Stimulated activated naive CD8-positive, alpha-beta T cell treated with anti-CD3 and anti-CD28 coated beads, Interleukin-15, Interleukin-2, amounts not matched to agents 100 ng/mL and 50 ng/mL, for 24 hours (primary cell): ENCODE measurements at regions not wholly inside any gene's neighbourhood (a gene's known extent, or its start where the extent isn't known, plus 50 kb on each side); places are given as distances from the start of the nearest gene placed in this dataset.

Source experiments
- H3K27ac Mint-ChIP-seq: one replicate; pipeline ENCODE4 v1.8.0; 2021; ENCODE audit warnings: mild to moderate bottlenecking, mixed read lengths
- H3K27me3 Mint-ChIP-seq: one replicate; pipeline ENCODE4 v1.8.0; 2021; ENCODE audit warnings: mixed read lengths
- H3K36me3 Mint-ChIP-seq: one replicate; pipeline ENCODE4 v1.8.0; 2021; ENCODE audit warnings: low read depth, mixed read lengths
- H3K4me1 Mint-ChIP-seq: one replicate; pipeline ENCODE4 v1.8.0; 2021; ENCODE audit warnings: low read depth, mixed read lengths
- H3K4me3 Mint-ChIP-seq: one replicate; pipeline ENCODE4 v1.8.0; 2021; ENCODE audit warnings: mild to moderate bottlenecking, mixed read lengths
- H3K9me3 Mint-ChIP-seq: one replicate; pipeline ENCODE4 v1.8.0; 2021; ENCODE audit warnings: mixed read lengths

GRCh38 chr1:38559446-38560165 lies 300.0 kb downstream of the RRAGC start:
- peaks cover 27% of the 10 kb centered on the region for H3K27me3 Mint-ChIP-seq
- H3K4me1 Mint-ChIP-seq: peaks cover 73% of the 10 kb centered on the region
- H3K36me3 Mint-ChIP-seq: no peaks in the 10 kb centered on the region
- peak overlapping the region; percentile 71 for H3K4me3 Mint-ChIP-seq
- H3K27ac Mint-ChIP-seq: peak overlapping the region; percentile 88
- H3K9me3 Mint-ChIP-seq: no peaks in the 10 kb centered on the region

- peak overlapping the region; percentile 71 for H3K4me3 Mint-ChIP-seq
- peak overlapping the region; percentile 88 for H3K27ac Mint-ChIP-seq
- H3K27me3 Mint-ChIP-seq: peaks cover 19% of the 10 kb centered on the region
- H3K4me1 Mint-ChIP-seq: peaks cover 65% of the 10 kb centered on the region
- no peaks in the 10 kb centered on the region for H3K9me3 Mint-ChIP-seq
- no peaks in the 10 kb centered on the region for H3K36me3 Mint-ChIP-seq
Measured at GRCh38 chr1:38558500-38559445, 300.8 kb downstream of the RRAGC start.

GRCh38 chr1:38558055-38558454 lies 301.5 kb downstream of the RRAGC start:
- H3K27me3 Mint-ChIP-seq: peaks cover 17% of the 10 kb centered on the region
- peaks cover 60% of the 10 kb centered on the region for H3K4me1 Mint-ChIP-seq
- H3K4me3 Mint-ChIP-seq: no peak overlapping the region
- H3K9me3 Mint-ChIP-seq: no peaks in the 10 kb centered on the region
- no peaks in the 10 kb centered on the region for H3K36me3 Mint-ChIP-seq
- peak overlapping the region; percentile 88 for H3K27ac Mint-ChIP-seq

GRCh38 chr1:38555594-38555993 lies 304.0 kb downstream of the RRAGC start:
- Mint-ChIP-seq H3K27me3 (peaks cover 3% of the 10 kb centered on the region), H3K4me1 (peaks cover 43% of the 10 kb centered on the region), H3K36me3 (no peaks in the 10 kb centered on the region), H3K27ac (no peak overlapping the region), H3K9me3 (no peaks in the 10 kb centered on the region), H3K4me3 (no peak overlapping the region)

DNA sequence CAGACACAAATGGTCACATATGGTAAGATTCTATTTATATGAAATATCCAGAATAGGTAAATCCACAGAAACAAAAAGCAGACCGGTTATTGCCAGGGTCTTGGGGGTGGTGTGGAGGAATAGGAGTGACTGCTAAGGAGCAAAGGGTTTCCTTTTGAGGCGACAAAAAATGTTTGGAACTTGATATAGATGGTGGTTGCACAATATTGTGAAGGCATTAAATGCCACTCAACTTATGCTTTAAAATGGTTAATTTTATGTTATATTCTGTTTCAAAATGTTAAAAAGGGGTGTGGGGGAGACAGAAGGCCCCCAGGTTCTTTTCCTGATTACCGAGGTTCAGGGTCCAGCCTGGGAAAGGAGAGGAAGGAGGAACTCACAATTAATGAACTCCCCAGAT lies 304.4 kb downstream of the RRAGC start:
- Mint-ChIP-seq H3K4me3 (no peak overlapping the region), H3K27me3 (peaks cover 3% of the 10 kb centered on the region), H3K27ac (no peak overlapping the region), H3K36me3 (no peaks in the 10 kb centered on the region), H3K4me1 (peaks cover 39% of the 10 kb centered on the region), H3K9me3 (no peaks in the 10 kb centered on the region)

DNA sequence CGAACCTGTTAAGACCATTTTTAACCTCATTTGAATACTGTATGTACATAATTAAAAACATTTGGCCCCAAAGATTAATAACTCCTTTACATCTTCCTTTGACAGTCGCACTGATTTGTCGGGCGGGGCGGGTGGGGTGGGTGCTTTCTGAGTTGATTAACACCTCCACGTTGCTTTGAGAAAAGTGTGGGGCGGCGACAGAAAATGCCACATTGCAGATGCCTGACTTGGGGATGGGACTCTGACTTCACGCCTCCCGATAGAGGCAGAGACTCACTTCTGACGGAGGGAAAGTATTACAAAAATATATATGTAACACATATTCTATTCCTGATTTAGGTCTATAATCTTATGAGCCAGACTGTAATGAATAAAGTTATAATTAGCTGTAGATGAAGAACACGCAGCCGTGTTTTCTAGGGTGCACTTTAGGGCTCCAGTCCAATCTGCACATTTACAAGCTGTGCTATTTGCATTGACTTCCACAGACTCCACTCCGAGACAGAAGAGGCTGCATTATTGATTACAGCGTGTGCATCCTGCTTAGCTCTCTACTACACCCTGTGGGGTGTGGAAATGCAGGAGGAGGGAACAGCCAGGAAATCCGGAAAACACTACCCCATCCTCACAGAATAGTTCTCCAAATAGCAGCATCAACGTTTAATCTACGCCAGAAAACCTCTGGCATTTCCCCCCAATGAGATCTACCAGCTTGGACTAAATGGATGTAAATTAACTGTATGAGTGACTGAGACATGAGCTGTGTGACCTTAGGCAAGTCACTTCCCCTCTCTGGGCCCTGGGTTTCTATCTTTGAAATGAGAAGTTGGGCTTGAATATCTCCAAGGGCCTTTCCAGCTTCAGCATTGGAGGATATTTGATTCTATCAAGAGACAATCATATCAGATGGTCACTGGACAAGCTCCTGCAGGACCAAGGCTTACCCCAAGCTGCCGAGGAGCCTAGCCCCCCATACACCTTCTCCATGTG lies 308.0 kb downstream of the RRAGC start:
- H3K4me3 Mint-ChIP-seq: no peak overlapping the region
- H3K4me1 Mint-ChIP-seq: peaks cover 6% of the 10 kb centered on the region
- H3K27me3 Mint-ChIP-seq: peaks cover 11% of the 10 kb centered on the region
- H3K36me3 Mint-ChIP-seq: no peaks in the 10 kb centered on the region
- no peaks in the 10 kb centered on the region for H3K9me3 Mint-ChIP-seq
- no peak overlapping the region for H3K27ac Mint-ChIP-seq

DNA sequence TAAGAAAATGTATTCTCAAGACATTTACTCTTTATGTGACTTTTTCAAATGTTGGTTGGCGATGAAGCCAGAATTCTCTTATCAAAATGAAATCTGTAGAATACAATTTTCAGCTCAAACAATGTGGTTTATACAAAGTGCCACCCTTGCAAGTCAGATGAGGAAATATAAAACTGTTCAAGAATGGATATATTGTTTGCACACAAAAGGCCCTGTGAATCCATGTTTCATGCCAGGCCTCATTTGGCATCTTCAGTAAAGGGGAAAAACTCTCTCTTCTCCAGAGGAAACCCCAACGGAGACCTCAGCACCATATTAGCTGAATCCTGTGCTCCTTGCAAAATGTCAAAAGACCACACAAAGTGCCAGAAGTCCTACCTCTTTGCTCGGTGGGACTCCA lies 310.4 kb downstream of the RRAGC start:
- Mint-ChIP-seq H3K27ac (no peak overlapping the region), H3K4me1 (no peaks in the 10 kb centered on the region), H3K9me3 (no peaks in the 10 kb centered on the region), H3K36me3 (no peaks in the 10 kb centered on the region), H3K27me3 (peaks cover 13% of the 10 kb centered on the region), H3K4me3 (no peak overlapping the region)

DNA sequence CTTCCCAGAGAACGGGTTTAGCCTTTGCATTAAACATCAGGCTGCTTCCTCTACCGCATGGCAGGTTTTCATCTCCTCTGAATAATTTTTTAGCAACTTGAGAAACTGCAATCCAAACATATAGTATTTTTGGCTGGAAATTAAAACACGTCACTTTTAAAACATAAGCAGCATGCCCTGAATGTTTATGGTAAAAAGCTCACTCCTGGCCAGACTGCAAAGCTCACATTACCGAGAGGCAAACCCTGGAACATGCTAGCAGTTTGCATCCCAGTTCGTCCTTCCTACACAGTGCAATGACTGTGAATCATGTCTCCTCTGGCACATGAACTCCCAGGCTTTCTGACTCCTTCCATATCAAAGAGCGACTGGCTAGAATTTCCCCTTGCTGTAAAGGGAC lies 312.3 kb downstream of the RRAGC start:
- no peaks in the 10 kb centered on the region for H3K4me1 Mint-ChIP-seq
- H3K4me3 Mint-ChIP-seq: no peak overlapping the region
- H3K36me3 Mint-ChIP-seq: no peaks in the 10 kb centered on the region
- no peak overlapping the region for H3K27ac Mint-ChIP-seq
- peaks cover 13% of the 10 kb centered on the region for H3K27me3 Mint-ChIP-seq
- no peaks in the 10 kb centered on the region for H3K9me3 Mint-ChIP-seq

DNA sequence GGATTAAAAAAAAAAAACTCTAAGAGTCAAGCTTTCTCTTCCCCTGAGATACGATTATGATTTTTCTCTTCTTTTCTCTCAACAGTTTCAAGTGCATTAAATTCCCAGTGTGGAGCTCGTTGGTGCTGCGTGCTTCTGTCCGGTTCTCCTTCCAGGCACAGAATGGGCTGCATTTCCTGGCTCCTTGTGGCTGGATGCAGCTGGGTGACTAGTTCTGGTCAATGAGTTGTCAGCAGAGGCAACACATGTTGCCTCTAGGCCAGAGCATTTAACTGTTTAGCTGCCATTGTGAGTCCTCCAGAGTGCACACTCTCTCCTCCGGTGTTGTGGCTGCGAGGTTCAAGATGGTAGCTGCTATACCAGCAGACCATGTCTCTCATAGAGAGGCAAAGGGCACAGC lies 312.9 kb downstream of the RRAGC start:
- peaks cover 12% of the 10 kb centered on the region for H3K27me3 Mint-ChIP-seq
- no peak overlapping the region for H3K27ac Mint-ChIP-seq
- H3K36me3 Mint-ChIP-seq: no peaks in the 10 kb centered on the region
- no peak overlapping the region for H3K4me3 Mint-ChIP-seq
- no peaks in the 10 kb centered on the region for H3K4me1 Mint-ChIP-seq
- H3K9me3 Mint-ChIP-seq: no peaks in the 10 kb centered on the region

DNA sequence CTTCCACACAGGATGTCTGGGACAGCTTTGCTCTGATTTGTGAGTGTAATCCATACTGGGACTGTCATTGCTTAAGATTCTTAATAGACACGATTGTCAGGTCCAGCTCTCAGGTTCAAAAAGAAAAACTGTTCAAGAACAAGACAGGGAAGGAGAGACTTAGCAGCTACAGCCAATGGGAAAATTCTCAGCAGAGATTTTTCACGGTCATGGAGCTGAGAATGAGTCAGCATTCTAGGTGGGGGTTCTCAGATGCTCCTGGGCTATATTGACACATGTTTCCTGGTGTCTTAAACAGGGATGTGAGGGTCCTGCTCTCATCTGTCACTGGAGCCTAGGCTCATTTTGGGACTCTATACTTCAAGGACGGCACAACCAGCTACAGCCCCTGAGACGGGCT lies 318.3 kb downstream of the RRAGC start:
- H3K9me3 Mint-ChIP-seq: no peaks in the 10 kb centered on the region
- peaks cover 24% of the 10 kb centered on the region for H3K27me3 Mint-ChIP-seq
- no peaks in the 10 kb centered on the region for H3K4me1 Mint-ChIP-seq
- no peak overlapping the region for H3K4me3 Mint-ChIP-seq
- no peaks in the 10 kb centered on the region for H3K36me3 Mint-ChIP-seq
- no peak overlapping the region for H3K27ac Mint-ChIP-seq

GRCh38 chr1:38539931-38540330 lies 319.6 kb downstream of the RRAGC start:
- H3K4me1 Mint-ChIP-seq: no peaks in the 10 kb centered on the region
- no peak overlapping the region for H3K27ac Mint-ChIP-seq
- no peak overlapping the region for H3K4me3 Mint-ChIP-seq
- H3K36me3 Mint-ChIP-seq: no peaks in the 10 kb centered on the region
- H3K9me3 Mint-ChIP-seq: no peaks in the 10 kb centered on the region
- peaks cover 24% of the 10 kb centered on the region for H3K27me3 Mint-ChIP-seq

DNA sequence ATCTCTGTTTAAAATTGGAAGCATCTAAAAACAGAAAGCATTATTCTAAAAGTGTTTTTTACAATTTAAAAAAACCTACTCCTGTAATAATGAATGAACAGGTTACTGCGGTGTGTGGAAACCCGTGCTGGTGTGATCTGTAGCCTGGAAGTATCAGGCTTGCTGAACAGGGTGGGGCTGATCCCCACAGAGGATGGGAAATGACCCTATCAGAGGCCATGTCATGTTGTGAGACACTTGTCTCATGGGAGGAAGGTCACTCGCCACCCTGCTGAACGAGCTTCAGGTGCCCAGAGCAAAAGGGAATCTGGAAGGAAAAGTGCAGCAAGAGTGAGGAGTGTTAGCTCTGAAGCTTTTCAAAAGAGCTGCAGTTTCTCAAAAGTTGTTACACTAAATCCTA lies 320.7 kb downstream of the RRAGC start:
- H3K4me1 Mint-ChIP-seq: peaks cover 8% of the 10 kb centered on the region
- no peaks in the 10 kb centered on the region for H3K9me3 Mint-ChIP-seq
- H3K4me3 Mint-ChIP-seq: no peak overlapping the region
- H3K27ac Mint-ChIP-seq: no peak overlapping the region
- peaks cover 24% of the 10 kb centered on the region for H3K27me3 Mint-ChIP-seq
- H3K36me3 Mint-ChIP-seq: no peaks in the 10 kb centered on the region

GRCh38 chr1:38536089-38536488 lies 323.5 kb downstream of the RRAGC start:
- peaks cover 18% of the 10 kb centered on the region for H3K27me3 Mint-ChIP-seq
- H3K9me3 Mint-ChIP-seq: no peaks in the 10 kb centered on the region
- no peaks in the 10 kb centered on the region for H3K36me3 Mint-ChIP-seq
- H3K4me1 Mint-ChIP-seq: peaks cover 13% of the 10 kb centered on the region
- H3K4me3 Mint-ChIP-seq: no peak overlapping the region
- H3K27ac Mint-ChIP-seq: no peak overlapping the region

DNA sequence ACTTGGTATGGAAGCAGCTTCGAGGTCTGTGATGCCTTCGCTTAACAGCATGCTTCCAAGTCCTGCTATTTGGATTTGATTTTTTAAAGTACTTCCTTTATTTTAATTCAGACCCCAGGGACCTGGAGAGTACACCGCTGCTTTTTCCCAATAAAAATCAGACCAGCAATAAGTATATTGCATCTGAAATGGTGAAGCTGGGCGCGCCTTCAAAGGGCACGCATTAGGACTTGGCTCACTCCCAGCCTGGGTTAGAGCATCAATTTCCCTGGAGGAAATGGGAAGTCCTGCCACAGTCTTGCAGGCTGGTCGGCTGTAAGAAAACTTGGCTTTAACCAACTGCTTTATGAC lies 325.1 kb downstream of the RRAGC start:
- H3K27me3 Mint-ChIP-seq: peaks cover 7% of the 10 kb centered on the region
- H3K27ac Mint-ChIP-seq: peak overlapping the region; percentile 36
- no peaks in the 10 kb centered on the region for H3K9me3 Mint-ChIP-seq
- H3K36me3 Mint-ChIP-seq: no peaks in the 10 kb centered on the region
- H3K4me1 Mint-ChIP-seq: peaks cover 13% of the 10 kb centered on the region
- no peak overlapping the region for H3K4me3 Mint-ChIP-seq
